HG03064 (cell line): ENCODE measurements at regions not wholly inside any gene's neighbourhood (a gene's known extent, or its start where the extent isn't known, plus 50 kb on each side); places are given as distances from the start of the nearest gene placed in this dataset.
"Not testable (repeated sequence)": the region's sequence is repeated elsewhere in the genome, so short reads cannot be mapped to it uniquely, and the experiment has no call there.

Source experiments
- ATAC-seq: cut with Tn5 transposase; IDR thresholded peaks from one replicate; pipeline ENCODE4 v1.9.1; 2021; ENCODE audit warnings: low read depth; ENCODE audit not compliant: unreplicated experiment

DNA sequence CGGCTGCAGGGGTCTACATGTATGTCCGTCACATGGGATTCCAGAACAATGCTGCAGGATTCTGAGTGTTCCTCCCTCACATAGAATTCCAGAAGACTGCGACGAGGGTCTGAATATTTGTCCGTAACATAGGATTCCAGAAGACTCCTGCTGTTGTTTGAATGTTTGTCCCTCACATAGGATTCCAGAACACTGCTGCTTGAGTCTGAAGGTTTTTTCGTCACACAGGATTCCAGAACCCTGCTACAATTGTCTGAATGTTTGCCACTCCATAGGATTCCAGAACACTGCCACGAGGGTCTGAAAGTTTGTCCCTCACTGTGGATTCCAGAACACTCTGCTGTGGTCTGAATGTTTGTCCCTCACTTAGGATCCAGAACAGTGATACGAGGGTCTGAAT lies 217.5 kb downstream of the FOXD4L6 start:
- ATAC-seq, result not testable (repeated sequence)

GRCh38 chr9:40909821-40910220 lies 218.7 kb downstream of the FOXD4L6 start:
- no peak for ATAC-seq

DNA sequence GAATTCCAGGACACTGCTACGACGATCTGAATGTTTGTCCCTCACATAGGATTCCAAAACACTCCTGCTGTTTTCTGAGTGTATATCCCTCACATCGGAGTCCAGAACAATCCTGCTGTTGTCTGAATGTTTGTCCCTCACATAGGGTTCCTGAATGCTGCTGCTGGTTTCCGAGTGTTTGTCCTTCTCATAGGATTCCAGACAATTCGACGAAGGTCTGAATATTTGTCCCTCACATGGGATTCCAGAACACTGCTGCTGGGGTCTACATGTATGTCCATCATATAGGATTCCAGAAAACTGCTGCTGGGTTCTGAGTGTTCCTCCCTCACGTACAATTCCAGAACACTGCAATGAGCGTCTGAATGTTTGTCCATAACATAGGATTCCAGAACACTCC lies 219.4 kb downstream of the FOXD4L6 start:
- ATAC-seq, result not testable (repeated sequence)

GRCh38 chr9:40907657-40908624 lies 220.5 kb downstream of the FOXD4L6 start:
- no peak for ATAC-seq

- ATAC-seq, result not testable (repeated sequence)
Observed at GRCh38 chr9:40906879-40907278, 221.6 kb downstream of the FOXD4L6 start.

GRCh38 chr9:40892315-40892714 lies 236.2 kb downstream of the FOXD4L6 start:
- ATAC-seq, result not testable (repeated sequence)

DNA sequence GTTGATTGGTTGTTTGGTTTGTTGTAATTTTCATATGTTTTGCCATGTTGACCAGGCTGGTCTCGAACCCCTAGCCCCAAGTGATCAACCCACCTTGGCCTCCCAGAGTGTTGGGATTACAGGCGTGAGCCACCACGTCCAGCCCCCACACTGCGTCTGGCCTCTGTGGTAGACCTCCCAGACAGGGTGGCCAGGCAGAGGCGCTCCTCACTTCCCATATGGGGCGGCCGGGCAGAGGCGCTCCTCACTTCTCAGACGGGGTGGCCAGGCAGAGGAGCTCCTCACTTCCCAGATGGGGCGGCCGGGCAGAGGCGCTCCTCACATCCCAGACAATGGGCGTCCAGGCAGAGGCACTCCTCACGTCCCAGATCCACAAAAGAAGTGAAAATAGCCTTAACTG lies 242.6 kb downstream of the FOXD4L6 start:
- ATAC-seq, result not testable (repeated sequence)

DNA sequence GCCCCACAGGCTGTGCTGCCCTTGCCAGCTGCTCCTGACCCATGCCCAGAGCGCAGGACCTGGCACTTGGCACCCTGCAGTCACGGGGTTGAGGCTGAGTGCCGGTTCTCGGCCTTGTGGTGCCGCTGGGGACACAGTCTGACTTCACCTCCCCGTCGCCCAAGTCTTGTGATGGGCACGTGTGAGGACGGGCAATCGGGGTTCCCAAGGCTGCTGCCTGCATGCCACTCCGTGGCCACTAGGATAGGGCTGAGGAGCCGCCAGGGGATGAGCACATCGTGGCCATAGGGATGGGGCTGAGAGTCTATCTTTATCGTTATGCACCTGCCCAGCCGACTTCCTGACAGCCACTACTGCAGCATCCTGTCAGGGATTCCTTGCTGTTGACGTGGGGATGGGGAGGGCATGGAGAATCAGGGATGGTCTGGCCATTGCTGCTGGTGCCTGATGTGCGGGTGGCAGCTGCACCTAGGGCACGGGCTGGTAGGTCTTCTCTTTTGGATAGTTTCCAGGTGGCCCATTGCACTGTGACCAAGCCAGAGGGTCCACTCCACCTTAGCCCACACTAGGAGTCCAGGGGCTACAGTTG lies 243.5 kb downstream of the FOXD4L6 start:
- not testable (repeated sequence) for ATAC-seq

GRCh38 chr9:40884072-40884901 lies 244.2 kb downstream of the FOXD4L6 start:
- no peak for ATAC-seq

DNA sequence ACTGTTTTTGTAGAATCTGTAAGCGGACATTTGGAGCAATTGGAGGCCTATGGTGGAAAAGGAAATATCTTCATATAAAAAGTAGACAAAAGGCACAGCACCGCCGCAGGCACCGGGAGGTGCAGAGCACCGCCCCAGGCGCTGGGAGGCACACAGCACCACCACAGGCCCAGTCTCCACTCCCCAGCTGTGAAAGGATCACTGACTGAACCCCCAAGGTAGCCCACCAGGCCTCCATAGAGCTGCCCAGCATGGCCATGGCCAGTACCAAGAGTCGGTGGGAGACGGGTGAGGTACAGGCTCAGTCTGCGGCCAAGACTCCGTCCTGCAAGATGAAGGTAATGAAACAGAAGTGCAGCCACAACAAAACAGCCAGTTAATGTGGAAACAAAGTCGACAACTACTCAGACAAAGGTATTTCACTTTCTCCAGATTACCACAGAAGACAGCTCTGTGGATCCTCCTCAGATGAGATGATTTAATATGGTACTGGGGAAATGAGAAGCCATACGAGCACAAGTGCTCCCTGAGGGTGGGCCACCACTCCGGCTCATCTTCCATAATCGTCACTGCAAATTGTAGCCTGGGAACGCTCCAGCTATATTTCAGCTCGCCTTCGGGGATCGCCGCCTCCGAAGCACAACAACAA lies 244.9 kb downstream of the FOXD4L6 start:
- not testable (repeated sequence) for ATAC-seq

DNA sequence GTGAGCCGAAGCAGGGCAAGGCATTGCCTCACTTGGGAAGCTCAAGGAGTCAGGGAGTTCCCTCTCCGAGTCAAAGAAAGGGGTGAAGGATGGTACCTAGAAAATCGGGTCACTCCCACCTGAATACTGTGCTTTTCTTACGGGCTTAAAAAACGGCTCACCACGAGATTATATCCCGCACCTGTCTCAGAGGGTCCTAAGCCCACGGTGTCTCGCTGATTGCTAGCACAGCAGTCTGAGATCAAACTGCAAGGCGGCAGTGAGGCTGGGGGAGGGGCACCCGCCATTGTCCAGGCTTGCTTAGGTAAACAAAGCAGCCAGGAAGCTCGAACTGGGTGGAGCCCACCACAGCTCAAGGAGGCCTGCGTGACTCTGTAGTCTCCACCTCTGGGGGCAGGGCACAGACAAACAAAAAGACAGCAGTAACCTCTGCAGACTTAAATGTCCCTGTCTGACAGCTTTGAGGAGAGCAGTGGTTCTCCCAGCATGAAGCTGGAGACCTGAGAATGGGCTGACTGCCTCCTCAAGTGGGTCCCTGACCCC lies 254.7 kb downstream of the FOXD4L6 start:
- not testable (repeated sequence) for ATAC-seq

GRCh38 chr9:40868437-40868836 lies 260.0 kb downstream of the FOXD4L6 start:
- not testable (repeated sequence) for ATAC-seq
